ENCODE measurements at regions not wholly inside any gene's neighbourhood (a gene's known extent, or its start where the extent isn't known, plus 50 kb on each side); places are given as distances from the start of the nearest gene placed in this dataset.

DNA sequence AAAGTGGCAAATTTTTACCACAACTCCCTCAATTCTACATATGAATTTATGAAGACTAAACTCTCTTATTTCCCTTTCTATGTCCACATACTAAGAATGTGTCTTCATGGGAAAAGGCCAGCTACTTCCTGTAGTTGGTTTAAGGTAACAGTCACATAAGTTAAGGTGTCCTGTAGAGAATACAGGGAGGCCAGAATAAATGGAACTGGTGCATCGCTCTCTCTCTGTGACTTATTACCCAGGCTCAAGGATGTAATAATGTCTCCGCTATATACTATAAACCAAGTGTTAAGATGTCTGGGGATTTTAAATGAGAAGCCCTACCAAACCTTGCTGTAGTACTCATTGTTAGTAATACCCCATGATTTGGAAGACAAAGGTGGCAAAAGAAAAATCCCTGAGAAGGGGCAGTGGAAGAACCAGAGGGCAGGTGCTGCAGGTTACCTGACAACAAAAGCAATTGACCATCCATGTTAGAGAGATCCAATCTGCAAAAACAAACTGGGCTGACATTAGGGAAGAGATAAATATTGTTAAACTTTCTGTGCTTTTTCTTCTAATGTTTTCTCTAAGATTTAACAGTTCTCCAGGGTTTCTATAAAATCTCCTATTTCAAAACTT, 372.8 kb downstream of the TMX3 start:
- TF ChIP-seq CTCF (conservative IDR thresholded peaks at IDR 0.05; ENCODE audit: low read depth, low read length): no peak
- no peak overlapping the region for H3K4me3 ChIP-seq (ENCODE audit: low read length)
- DNase-seq (ENCODE audit: low read depth): no peak

GRCh38 chr18:68340606-68341005, 374.3 kb downstream of the TMX3 start:
- DNase-seq (ENCODE audit: low read depth): no peak
- no peak for TF ChIP-seq CTCF (conservative IDR thresholded peaks at IDR 0.05; ENCODE audit: low read depth, low read length)
- no peak overlapping the region for H3K4me3 ChIP-seq (ENCODE audit: low read length)

- TF ChIP-seq CTCF (conservative IDR thresholded peaks at IDR 0.05; ENCODE audit: low read depth, low read length): no peak
- no peak overlapping the region for H3K4me3 ChIP-seq (ENCODE audit: low read length)
- no peak for DNase-seq (ENCODE audit: low read depth)
Observed at GRCh38 chr18:68330658-68331057, 384.2 kb downstream of the TMX3 start.

DNA sequence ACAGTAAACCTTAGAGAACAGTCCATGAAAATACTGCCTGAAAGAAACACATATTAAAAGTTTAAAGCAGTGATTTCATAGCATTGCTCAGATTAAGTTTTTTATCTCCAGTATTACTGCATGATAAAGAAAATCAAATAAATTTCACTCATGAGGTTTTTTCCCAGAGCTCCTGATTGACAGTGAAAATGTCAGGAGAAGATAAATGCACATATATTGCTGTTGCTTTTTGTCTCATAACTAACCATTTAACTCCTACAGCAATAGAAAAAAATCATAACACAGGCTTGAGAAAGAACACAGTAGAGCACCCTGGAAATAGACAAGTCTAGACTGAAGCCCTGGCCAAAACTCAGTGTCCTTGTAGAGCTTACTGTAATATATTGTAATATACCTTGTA, 391.0 kb downstream of the TMX3 start:
- no peak for TF ChIP-seq CTCF (conservative IDR thresholded peaks at IDR 0.05; ENCODE audit: low read depth, low read length)
- no peak for DNase-seq (ENCODE audit: low read depth)
- H3K4me3 ChIP-seq (ENCODE audit: low read length): no peak overlapping the region

- TF ChIP-seq CTCF (conservative IDR thresholded peaks at IDR 0.05; ENCODE audit: low read depth, low read length): no peak
- DNase-seq (ENCODE audit: low read depth): no peak
- H3K4me3 ChIP-seq (ENCODE audit: low read length): no peak overlapping the region
Observed at GRCh38 chr18:68316636-68317035, 398.3 kb downstream of the TMX3 start.

DNA sequence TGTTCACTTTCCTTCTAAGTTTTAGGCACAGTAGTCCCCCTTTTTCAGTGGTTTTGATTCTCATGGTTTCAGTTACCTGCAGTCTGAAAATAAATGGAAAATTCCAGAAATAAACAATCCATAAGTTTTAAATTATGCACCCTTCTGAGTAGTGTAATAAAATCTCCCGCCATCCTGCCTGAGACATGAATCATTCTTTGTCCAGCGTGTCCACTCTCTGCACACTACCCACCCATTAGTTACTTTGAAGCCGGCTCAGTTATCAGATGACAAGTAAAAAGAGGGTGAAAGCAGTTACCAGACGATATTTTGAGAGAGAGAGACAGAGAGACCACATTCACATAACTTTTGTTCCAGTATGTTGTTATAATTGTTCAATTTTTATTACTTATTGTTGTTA, 400.5 kb downstream of the TMX3 start:
- TF ChIP-seq CTCF (conservative IDR thresholded peaks at IDR 0.05; ENCODE audit: low read depth, low read length): no peak
- DNase-seq (ENCODE audit: low read depth): no peak

DNA sequence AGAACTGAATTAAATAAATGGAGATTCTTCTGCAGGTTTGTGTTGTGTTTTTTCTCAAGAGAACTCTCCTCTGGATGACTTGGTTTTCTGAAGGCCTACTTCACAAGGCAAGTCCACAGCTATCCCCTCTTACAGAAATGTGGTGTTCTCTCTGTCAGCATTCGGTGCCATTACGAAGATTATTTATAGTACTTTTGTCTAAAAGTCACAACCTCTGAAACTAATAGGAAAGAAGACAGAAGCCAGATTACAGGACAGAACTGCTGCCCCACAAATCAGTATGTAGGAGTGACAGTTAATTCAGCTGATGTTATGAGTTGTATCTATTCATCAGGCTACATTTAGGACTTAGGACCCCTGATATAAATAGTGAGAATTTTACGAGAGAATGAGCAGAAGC, 413.5 kb downstream of the TMX3 start:
- no peak for DNase-seq (ENCODE audit: low read depth)
- TF ChIP-seq CTCF (conservative IDR thresholded peaks at IDR 0.05; ENCODE audit: low read depth, low read length): no peak
- no peak overlapping the region for H3K4me3 ChIP-seq (ENCODE audit: low read length)

More for the DNA sequence above, 400.5 kb downstream of the TMX3 start:
- H3K4me3 ChIP-seq (ENCODE audit: low read length): no peak overlapping the region

All from retinal pigment epithelial cell (primary cell).